Gastroesophageal sphincter (tissue), 4 donors: ENCODE measurements at regions not wholly inside any gene's neighbourhood (a gene's known extent, or its start where the extent isn't known, plus 50 kb on each side); places are given as distances from the start of the nearest gene placed in this dataset.

Experiments
- ATAC-seq: fragments of 150-250 bp; one replicate; pipeline ENCODE4 v1.9.1; 2016; ENCODE audit warnings: mild to moderate bottlenecking, moderate library complexity
- H3K27ac ChIP-seq, 4 donors: fragments of 200-600 bp; sonication (generic) in 3 of 4; 1 replicate in 3 of 4; 2 replicates in 1 of 4; pipeline ENCODE4 v1.5.1; 2016 to 2019
- H3K27me3 ChIP-seq: fragments of 200-600 bp; sonication (generic); one replicate; pipeline ENCODE4 v1.5.1; 2019
- H3K36me3 ChIP-seq, 2 donors: fragments of 200-600 bp; sonication (generic); one replicate each; pipeline ENCODE4 v1.5.1; 2019; ENCODE audit warnings: control low read depth in 1 of 2
- H3K4me1 ChIP-seq, 3 donors: fragments of 200-600 bp; sonication (generic); 1 replicate in 2 of 3; 2 replicates in 1 of 3; pipeline ENCODE4 v1.5.1; 2016 to 2019; ENCODE audit warnings: control low read depth in 2 of 3
- H3K4me3 ChIP-seq, 2 donors: fragments of 200-600 bp; sonication (generic); one replicate each; pipeline ENCODE4 v1.5.1; 2019; ENCODE audit warnings: mild to moderate bottlenecking in 1 of 2, moderate library complexity in 1 of 2
- H3K9me3 ChIP-seq, 3 donors: fragments of 200-600 bp; sonication (generic); one replicate each; pipeline ENCODE4 v1.5.1; 2017 to 2019; ENCODE audit warnings: control low read depth in 2 of 3
- CTCF ChIP-seq, 4 experiments: fragments of 200-600 bp in 2 of 4; fragments of 450-650 bp in 2 of 4; sonication (generic) in 1 of 4; IDR thresholded peaks; one replicate each; pipeline ENCODE4 v1.5.1; 2017 to 2019; ENCODE audit warnings: antibody characterized with exemption in 4 of 4, mild to moderate bottlenecking in 2 of 4, moderate library complexity in 2 of 4
- EP300 ChIP-seq: sonication (generic); formaldehyde crosslinking; IDR thresholded peaks from one replicate; pipeline ENCODE4 v1.6.1; 2017; ENCODE audit warnings: antibody characterized with exemption, mild to moderate bottlenecking
- POLR2A ChIP-seq, 2 donors: fragments of 450-650 bp; IDR thresholded peaks; one replicate each; pipeline ENCODE4 v1.6.1; 2017; ENCODE audit warnings: antibody characterized with exemption in 2 of 2, mild to moderate bottlenecking in 2 of 2, moderate library complexity in 1 of 2
- POLR2AphosphoS5 ChIP-seq: sonication (generic); formaldehyde crosslinking; IDR thresholded peaks from one replicate; pipeline ENCODE4 v1.6.1; 2017; ENCODE audit warnings: antibody characterized with exemption
- WGBS, 2 donors: methylation state at CpG; one replicate each; pipeline ENCODE4 v1.1.5; 2018; ENCODE audit warnings: low coverage in 1 of 2; 5-methylcytosine and 5-hydroxymethylcytosine counted together

- Histone ChIP-seq H3K27ac (no peak overlapping the region), H3K36me3 (no peaks in the 10 kb centered on the region), H3K4me1 (no peaks in the 10 kb centered on the region), H3K4me3 (no peak overlapping the region), H3K27me3 (no peaks in the 10 kb centered on the region), H3K9me3 (peaks cover 0 to 19% (median 0%) of the 10 kb centered on the region in 3 donors)
- no CpG with 5 or more reads among the region's 1 CpG for WGBS, 2 donors
- TF ChIP-seq POLR2AphosphoS5, result no peak
- no peak for TF ChIP-seq EP300
- no peak for TF ChIP-seq POLR2A (IDR thresholded peaks at IDR 0.05)
- TF ChIP-seq CTCF (IDR thresholded peaks at IDR 0.05), result no peak
- ATAC-seq, result no peak
These were observed 266.9 kb downstream of the TGFB2 start for GRCh38 chr1:218611916-218612585.

DNA sequence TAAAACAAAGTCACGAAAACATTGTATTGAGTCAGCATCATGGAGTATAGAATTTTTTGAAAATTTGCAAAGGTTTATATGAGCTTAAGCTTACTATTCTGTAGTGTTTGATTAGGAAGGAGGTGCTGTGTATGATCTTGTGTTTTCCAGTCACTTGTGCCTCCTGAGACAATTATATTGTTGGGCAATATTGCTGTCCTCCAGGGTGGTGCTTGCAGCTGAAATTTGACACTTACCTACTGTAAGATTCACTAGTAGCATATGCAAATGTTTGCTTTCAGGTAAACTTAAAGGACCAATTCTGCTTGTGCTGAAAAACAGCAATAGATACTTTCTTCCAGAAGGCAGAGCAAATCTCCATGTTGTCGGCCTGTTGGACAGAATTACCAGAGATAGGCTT, 268.0 kb downstream of the TGFB2 start:
- Histone ChIP-seq H3K4me1 (no peaks in the 10 kb centered on the region), H3K9me3 (peaks cover 0 to 18% (median 0%) of the 10 kb centered on the region in 3 donors), H3K27ac (no peak overlapping the region), H3K27me3 (no peaks in the 10 kb centered on the region), H3K4me3 (no peak overlapping the region), H3K36me3 (no peaks in the 10 kb centered on the region)
- no peak for ATAC-seq
- 86 to 94% methylated on average over 2 of the region's 2 CpGs for WGBS, 2 donors
- no peak for TF ChIP-seq CTCF (IDR thresholded peaks at IDR 0.05)
- TF ChIP-seq POLR2A (IDR thresholded peaks at IDR 0.05), result no peak

- Histone ChIP-seq H3K4me1 (no peaks in the 10 kb centered on the region), H3K27ac (no peak overlapping the region), H3K9me3 (peaks cover 0 to 9% (median 0%) of the 10 kb centered on the region in 3 donors), H3K4me3 (no peak overlapping the region), H3K27me3 (no peaks in the 10 kb centered on the region), H3K36me3 (no peaks in the 10 kb centered on the region)
- 80 to 83% methylated on average over 1 to 2 of the region's 2 CpGs for WGBS, 2 donors
- ATAC-seq, result no peak
- no peak for TF ChIP-seq POLR2A (IDR thresholded peaks at IDR 0.05)
- no peak for TF ChIP-seq POLR2AphosphoS5
- no peak for TF ChIP-seq EP300
- TF ChIP-seq CTCF (IDR thresholded peaks at IDR 0.05), result no peak
These were observed 268.9 kb downstream of the TGFB2 start for GRCh38 chr1:218614031-218614430.

DNA sequence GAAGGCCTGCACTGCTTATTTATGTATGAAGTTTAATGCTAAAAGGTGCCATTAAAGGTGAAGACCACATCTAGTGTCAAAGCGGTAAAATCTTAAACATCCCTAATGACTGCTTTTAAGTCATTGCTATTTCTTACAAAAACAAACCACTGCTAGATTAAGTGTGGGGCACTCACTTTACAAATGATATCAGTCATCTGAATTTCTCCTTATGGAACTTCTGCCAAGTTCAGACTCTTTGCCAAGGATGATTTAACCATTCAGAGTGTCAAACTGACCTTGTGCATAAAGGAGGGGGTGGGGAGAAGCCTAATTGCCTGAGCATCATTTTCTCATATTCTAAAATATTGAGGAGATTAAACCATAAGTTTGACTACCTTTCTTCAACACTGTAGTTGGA, 271.5 kb downstream of the TGFB2 start:
- TF ChIP-seq CTCF (IDR thresholded peaks at IDR 0.05), result no peak
- no peak for TF ChIP-seq EP300
- TF ChIP-seq POLR2A (IDR thresholded peaks at IDR 0.05), result no peak
- TF ChIP-seq POLR2AphosphoS5, result no peak
- Histone ChIP-seq H3K4me3 (no peak overlapping the region), H3K36me3 (no peaks in the 10 kb centered on the region), H3K9me3 (peaks cover 0 to 8% (median 0%) of the 10 kb centered on the region in 3 donors), H3K4me1 (no peaks in the 10 kb centered on the region), H3K27ac (no peak overlapping the region), H3K27me3 (no peaks in the 10 kb centered on the region)
- whole genome bisulfite sequencing, 2 donors, result 22% methylated on average over 1 of the region's 1 CpG; no CpG with 5 or more reads in 1 of the 2 donors
- no peak for ATAC-seq

DNA sequence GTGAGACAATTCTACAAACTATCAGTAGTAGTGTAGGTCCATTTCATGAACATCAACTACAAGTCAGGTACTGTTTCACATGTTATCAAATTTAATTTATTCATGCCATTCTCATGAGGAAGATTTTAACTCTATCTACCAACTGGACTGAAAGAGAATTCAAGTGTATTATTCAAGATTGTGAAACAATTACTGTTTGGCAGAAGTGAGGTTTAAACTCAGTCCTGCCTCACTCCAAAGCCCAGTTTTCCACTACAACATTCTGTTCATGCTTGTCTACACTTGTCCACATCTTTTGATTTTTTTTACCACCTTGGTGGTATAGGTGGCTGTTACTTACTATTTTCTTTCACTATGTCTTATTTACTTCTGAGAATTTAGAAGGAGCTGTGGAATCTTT, 272.9 kb downstream of the TGFB2 start:
- no peak overlapping the region for H3K4me3 ChIP-seq
- H3K4me1 ChIP-seq, result no peaks in the 10 kb centered on the region

More for the DNA sequence above, 272.9 kb downstream of the TGFB2 start:
- no peaks in the 10 kb centered on the region for H3K36me3 ChIP-seq
- H3K27ac ChIP-seq, result no peak overlapping the region
- no peaks in the 10 kb centered on the region for H3K27me3 ChIP-seq
- ATAC-seq, result no peak
- peaks cover 0 to 8% (median 0%) of the 10 kb centered on the region in 3 donors for H3K9me3 ChIP-seq
- TF ChIP-seq EP300, result no peak
- no peak for TF ChIP-seq POLR2AphosphoS5
- TF ChIP-seq CTCF (IDR thresholded peaks at IDR 0.05), result no peak
- no peak for TF ChIP-seq POLR2A (IDR thresholded peaks at IDR 0.05)
